Spleen (tissue), 7 donors: ENCODE measurements at regions not wholly inside any gene's neighbourhood (a gene's known extent, or its start where the extent isn't known, plus 50 kb on each side); places are given as distances from the start of the nearest gene placed in this dataset.

Experiments
- POLR2A ChIP-seq, 3 donors: fragments of 450-650 bp; IDR thresholded peaks; one replicate each; pipeline ENCODE4 v1.5.1; 2017; ENCODE audit warnings: antibody characterized with exemption in 3 of 3, mild to moderate bottlenecking in 1 of 3
- POLR2AphosphoS5 ChIP-seq, 3 donors: sonication (generic); formaldehyde crosslinking; IDR thresholded peaks; one replicate each; pipeline ENCODE4 v1.5.1; 2017; ENCODE audit warnings: antibody characterized with exemption in 3 of 3
- TF ChIP-seq, protein P1 (sequence below), 11 experiments: fragments of 200-600 bp in 7 of 11; fragments of 450-650 bp in 4 of 11; sonication (generic) in 4 of 11; IDR thresholded peaks in 8 of 11; conservative IDR thresholded peaks in 3 of 11; 1 replicate in 7 of 11; 2 replicates in 4 of 11; pipeline versions ENCODE4 v1.4.0 to v1.8.0; 2016 to 2021; ENCODE audit warnings: antibody characterized with exemption in 11 of 11, inconsistent platforms in 4 of 11, mild to moderate bottlenecking in 1 of 11
- donor health status: DM: no; HTN: no; CAD: no; lungs with moderate emphysema.
- donor health status: DM: no; HTN: no; CAD: no.
- donor health status: DM: no; HTN: no; CAD: no.

DNA sequence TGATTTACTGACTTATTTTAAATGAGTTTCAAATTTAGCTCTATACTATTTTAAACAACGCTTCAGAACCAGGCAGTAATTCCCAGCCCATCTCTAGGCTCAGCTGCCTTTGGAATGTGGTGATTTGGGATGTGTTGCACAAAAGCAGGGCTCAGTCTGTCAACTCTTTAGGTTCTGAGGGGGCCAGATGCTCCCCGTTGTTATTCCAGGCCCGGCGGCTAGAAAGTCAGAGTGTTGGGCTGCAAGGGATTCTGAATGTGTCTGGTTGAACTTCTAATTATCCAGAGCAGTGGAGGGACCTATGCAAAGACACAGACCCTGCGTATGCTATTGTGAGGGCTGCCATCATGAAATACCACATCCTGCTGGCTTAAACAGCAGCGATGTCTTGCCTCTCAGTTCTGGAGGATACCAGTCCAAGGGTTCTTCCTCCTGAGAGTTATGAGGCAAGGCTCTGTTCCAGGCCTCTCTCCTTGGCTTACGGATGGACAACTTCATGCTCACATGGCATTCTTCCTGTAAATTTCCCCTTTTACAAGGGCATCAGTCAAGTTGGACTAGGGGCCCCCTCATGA, 123.2 kb upstream of the TRIM2 start:
- TF ChIP-seq POLR2AphosphoS5 (IDR thresholded peaks at IDR 0.05) (no peak), POLR2A (IDR thresholded peaks at IDR 0.05) (no peak)
- TF ChIP-seq, protein P1, sequence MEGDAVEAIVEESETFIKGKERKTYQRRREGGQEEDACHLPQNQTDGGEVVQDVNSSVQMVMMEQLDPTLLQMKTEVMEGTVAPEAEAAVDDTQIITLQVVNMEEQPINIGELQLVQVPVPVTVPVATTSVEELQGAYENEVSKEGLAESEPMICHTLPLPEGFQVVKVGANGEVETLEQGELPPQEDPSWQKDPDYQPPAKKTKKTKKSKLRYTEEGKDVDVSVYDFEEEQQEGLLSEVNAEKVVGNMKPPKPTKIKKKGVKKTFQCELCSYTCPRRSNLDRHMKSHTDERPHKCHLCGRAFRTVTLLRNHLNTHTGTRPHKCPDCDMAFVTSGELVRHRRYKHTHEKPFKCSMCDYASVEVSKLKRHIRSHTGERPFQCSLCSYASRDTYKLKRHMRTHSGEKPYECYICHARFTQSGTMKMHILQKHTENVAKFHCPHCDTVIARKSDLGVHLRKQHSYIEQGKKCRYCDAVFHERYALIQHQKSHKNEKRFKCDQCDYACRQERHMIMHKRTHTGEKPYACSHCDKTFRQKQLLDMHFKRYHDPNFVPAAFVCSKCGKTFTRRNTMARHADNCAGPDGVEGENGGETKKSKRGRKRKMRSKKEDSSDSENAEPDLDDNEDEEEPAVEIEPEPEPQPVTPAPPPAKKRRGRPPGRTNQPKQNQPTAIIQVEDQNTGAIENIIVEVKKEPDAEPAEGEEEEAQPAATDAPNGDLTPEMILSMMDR (IDR thresholded peaks at IDR 0.05 in 8 of 11, conservative IDR thresholded peaks at IDR 0.05 in 3 of 11), result no peak
